HCT116 (cell line): ENCODE measurements at regions not wholly inside any gene's neighbourhood (a gene's known extent, or its start where the extent isn't known, plus 50 kb on each side); places are given as distances from the start of the nearest gene placed in this dataset.
"Not testable (repeated sequence)": the region's sequence is repeated elsewhere in the genome, so short reads cannot be mapped to it uniquely, and the experiment has no call there.

ENCODE experiments used
- ATAC-seq: fragments of 200-7000 bp; cut with Tn5 transposase; 2 replicates; pipeline ENCODE4 v1.9.1; 2020; ENCODE audit warnings: mild to moderate bottlenecking, moderate library complexity
- BruUV-seq: library from RNA; stranded (reverse); fragments of 400-500 nt; replicated peaks from 2 replicates; lab custom pipeline; 2021; lab: Mats Ljungman, UMichigan
- CTCF ChIA-PET: fragments of 300-600 bp; sonication (Branson Sonifier 250); formaldehyde crosslinking; loops from one replicate; lab custom pipeline; 2021; ENCODE audit warnings: antibody characterized with exemption; lab: Charles Lee
- POLR2A ChIA-PET: fragments of 300-600, 350-600 bp; sonication (Branson Sonifier 250); formaldehyde crosslinking; loops from one replicate; lab custom pipeline; 2021; ENCODE audit warnings: antibody characterized with exemption; lab: Charles Lee
- RAD21 ChIA-PET, 2 experiments: fragments of 300-600 bp; sonication (Branson Sonifier 250); formaldehyde crosslinking; loops; one replicate each; lab custom pipeline; 2023; ENCODE audit warnings: low total read pairs in 2 of 2; ENCODE audit not compliant: uncharacterized antibody in 2 of 2, unreplicated experiment in 2 of 2, low non-redundant PET in 1 of 2; lab: Charles Lee
- DNase-seq: peaks from one replicate; pipeline ENCODE4 v3.0.0-alpha.2; 2010; ENCODE audit warnings: low read depth, low spot score
- H2AFZ ChIP-seq: fragments of 200-600 bp; shearing (Covaris generic), sonication (generic); 2 replicates; pipeline ENCODE4 v1.6.1; 2017; ENCODE audit warnings: low read depth, mixed run types, mixed read lengths, antibody characterized with exemption, low read length; ENCODE audit not compliant: poor library complexity, severe bottlenecking
- H3K27ac ChIP-seq: 2 replicates; pipeline ENCODE4 v1.5.1; 2012; ENCODE audit warnings: low read depth, low read length
- H3K27me3 ChIP-seq: fragments of 200-600 bp; sonication (generic); 2 replicates; pipeline ENCODE4 v1.6.1; 2016; ENCODE audit warnings: mixed run types, low read length, mixed read lengths; ENCODE audit not compliant: insufficient read depth
- H3K36me3 ChIP-seq, 2 experiments: fragments of 200-500 bp in 1 of 2; fragments of 200-600 bp in 1 of 2; sonication (Bioruptor generic) in 1 of 2; sonication (generic) in 1 of 2; 2 replicates each; pipeline versions ENCODE4 v1.5.1 to v1.6.1; 2014 to 2016; ENCODE audit warnings: low read length in 2 of 2, inconsistent platforms in 1 of 2, mixed read lengths in 1 of 2, mixed run types in 1 of 2; ENCODE audit not compliant: insufficient read depth in 2 of 2, control insufficient read depth in 1 of 2
- H3K4me1 ChIP-seq, 2 experiments: fragments of 200-600 bp in 1 of 2; sonication (generic) in 1 of 2; 2 replicates each; pipeline versions ENCODE4 v1.5.1 to v1.6.1; 2012 to 2017; ENCODE audit warnings: low read length in 2 of 2, inconsistent platforms in 1 of 2, mild to moderate bottlenecking in 1 of 2, mixed read lengths in 1 of 2, mixed run types in 1 of 2, moderate library complexity in 1 of 2; ENCODE audit not compliant: insufficient read depth in 2 of 2, control insufficient read depth in 1 of 2
- H3K4me2 ChIP-seq: fragments of 200-600 bp; sonication (generic); 2 replicates; pipeline ENCODE4 v1.6.1; 2017; ENCODE audit warnings: mixed run types, low read length, mixed read lengths
- H3K4me3 ChIP-seq, 2 experiments: fragments of 200-600 bp in 1 of 2; sonication (generic) in 1 of 2; replicated peaks in 1 of 2; 2 replicates each; pipeline ENCODE4 v1.5.1; 2011 to 2016; ENCODE audit warnings: low read length in 2 of 2, control low read depth in 1 of 2, low read depth in 1 of 2, mild to moderate bottlenecking in 1 of 2, mixed read lengths in 1 of 2, mixed run types in 1 of 2
- H3K79me2 ChIP-seq: fragments of 200-600 bp; sonication (generic); 2 replicates; pipeline ENCODE4 v1.6.1; 2017; ENCODE audit warnings: mild to moderate bottlenecking, mixed run types, low read length, moderate library complexity, mixed read lengths; ENCODE audit not compliant: insufficient read depth
- H3K9ac ChIP-seq: fragments of 200-600 bp; sonication (generic); 2 replicates; pipeline ENCODE4 v1.6.1; 2016; ENCODE audit warnings: low read length, mixed read lengths
- H3K9me2 ChIP-seq: fragments of 200-600 bp; sonication (generic), shearing (Covaris generic); 2 replicates; pipeline ENCODE4 v1.6.1; 2017; ENCODE audit warnings: mixed run types, mild to moderate bottlenecking, moderate library complexity; ENCODE audit not compliant: insufficient read depth
- H3K9me3 ChIP-seq, 2 experiments: fragments of 200-500 bp in 1 of 2; fragments of 200-600 bp in 1 of 2; sonication (Bioruptor generic) in 1 of 2; sonication (generic) in 1 of 2; 2 replicates each; pipeline ENCODE4 v1.6.1; 2014 to 2017; ENCODE audit warnings: low read length in 2 of 2, mixed read lengths in 2 of 2, inconsistent platforms in 1 of 2, low read depth in 1 of 2, mild to moderate bottlenecking in 1 of 2, mixed run types in 1 of 2, moderate library complexity in 1 of 2; ENCODE audit not compliant: control insufficient read depth in 1 of 2, insufficient read depth in 1 of 2
- H4K20me1 ChIP-seq: fragments of 200-600 bp; sonication (generic), shearing (Covaris generic); 2 replicates; pipeline ENCODE4 v1.6.1; 2017; ENCODE audit warnings: mixed run types, mild to moderate bottlenecking, moderate library complexity; ENCODE audit not compliant: insufficient read depth
- intact Hi-C: fragments of 100-400 bp; cut with micrococcal nuclease; formaldehyde crosslinking; loops from 2 replicates; pipeline ENCODE4 v1.10.0; 2022

DNA sequence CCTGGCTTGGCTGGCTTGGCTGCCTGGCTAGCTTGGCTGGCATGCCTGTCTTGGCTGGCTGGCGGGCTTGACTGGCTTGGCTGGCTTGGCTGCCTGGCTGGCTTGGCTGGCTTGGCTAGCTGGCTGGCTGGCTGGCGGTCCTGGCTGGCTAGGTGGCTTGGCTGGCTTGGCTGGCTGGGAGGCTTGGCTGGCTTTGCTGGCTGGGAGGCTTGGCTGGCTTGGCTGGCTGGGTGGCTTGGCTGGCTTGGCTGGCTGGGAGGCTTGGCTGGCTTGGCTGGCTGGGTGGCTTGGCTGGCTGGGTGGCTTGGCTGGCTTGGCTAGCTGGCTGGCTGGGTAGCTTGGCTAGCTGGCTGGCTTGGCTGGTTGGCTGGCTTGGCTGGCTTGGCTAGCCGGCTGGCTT is 2824.5 kb downstream of the RPIA start:
- H3K4me3 ChIP-seq, H2AFZ ChIP-seq, intact Hi-C loops, H3K79me2 ChIP-seq, ATAC-seq, H3K27ac ChIP-seq, H3K9ac ChIP-seq, H3K4me1 ChIP-seq, H3K27me3 ChIP-seq, H3K9me3 ChIP-seq, POLR2A ChIA-PET, H4K20me1 ChIP-seq, H3K9me2 ChIP-seq, CTCF ChIA-PET, H3K36me3 ChIP-seq, H3K4me2 ChIP-seq, DNase-seq, RAD21 ChIA-PET, BruUV-seq: not testable (repeated sequence)

- POLR2A ChIA-PET, H3K79me2 ChIP-seq, ATAC-seq, H3K9me2 ChIP-seq, H2AFZ ChIP-seq, DNase-seq, H3K4me1 ChIP-seq, H3K9ac ChIP-seq, BruUV-seq, RAD21 ChIA-PET, H4K20me1 ChIP-seq, H3K9me3 ChIP-seq, H3K4me3 ChIP-seq, H3K36me3 ChIP-seq, H3K27ac ChIP-seq, CTCF ChIA-PET, H3K4me2 ChIP-seq, intact Hi-C loops, H3K27me3 ChIP-seq: not testable (repeated sequence)
Observed at GRCh38 chr2:91516669-91517068, 2825.2 kb downstream of the RPIA start.

DNA sequence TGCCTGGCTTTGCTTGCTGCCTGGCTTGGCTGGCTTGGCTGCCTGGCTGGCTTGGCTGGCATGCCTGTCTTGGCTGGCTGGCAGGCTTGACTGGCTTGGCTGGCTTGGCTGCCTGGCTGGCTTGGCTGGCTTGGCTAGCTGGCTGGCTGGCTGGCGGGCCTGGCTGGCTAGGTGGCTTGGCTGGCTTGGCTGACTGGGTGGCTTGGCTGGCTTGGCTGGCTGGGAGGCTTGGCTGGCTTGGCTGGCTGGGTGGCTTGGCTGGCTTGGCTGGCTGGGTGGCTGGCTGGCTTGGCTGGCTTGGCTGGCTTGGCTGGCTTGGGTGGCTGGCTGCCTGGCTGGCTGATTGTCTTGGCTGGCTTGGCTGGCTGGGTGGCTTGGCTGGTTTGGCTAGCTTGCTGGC is 2826.4 kb downstream of the RPIA start:
- H3K4me3 ChIP-seq, H3K27ac ChIP-seq, H3K9ac ChIP-seq, intact Hi-C loops, H3K27me3 ChIP-seq, H3K79me2 ChIP-seq, POLR2A ChIA-PET, H3K9me3 ChIP-seq, H3K4me1 ChIP-seq, H3K9me2 ChIP-seq, DNase-seq, RAD21 ChIA-PET, H2AFZ ChIP-seq, CTCF ChIA-PET, H4K20me1 ChIP-seq, H3K4me2 ChIP-seq, BruUV-seq, H3K36me3 ChIP-seq, ATAC-seq: not testable (repeated sequence)

DNA sequence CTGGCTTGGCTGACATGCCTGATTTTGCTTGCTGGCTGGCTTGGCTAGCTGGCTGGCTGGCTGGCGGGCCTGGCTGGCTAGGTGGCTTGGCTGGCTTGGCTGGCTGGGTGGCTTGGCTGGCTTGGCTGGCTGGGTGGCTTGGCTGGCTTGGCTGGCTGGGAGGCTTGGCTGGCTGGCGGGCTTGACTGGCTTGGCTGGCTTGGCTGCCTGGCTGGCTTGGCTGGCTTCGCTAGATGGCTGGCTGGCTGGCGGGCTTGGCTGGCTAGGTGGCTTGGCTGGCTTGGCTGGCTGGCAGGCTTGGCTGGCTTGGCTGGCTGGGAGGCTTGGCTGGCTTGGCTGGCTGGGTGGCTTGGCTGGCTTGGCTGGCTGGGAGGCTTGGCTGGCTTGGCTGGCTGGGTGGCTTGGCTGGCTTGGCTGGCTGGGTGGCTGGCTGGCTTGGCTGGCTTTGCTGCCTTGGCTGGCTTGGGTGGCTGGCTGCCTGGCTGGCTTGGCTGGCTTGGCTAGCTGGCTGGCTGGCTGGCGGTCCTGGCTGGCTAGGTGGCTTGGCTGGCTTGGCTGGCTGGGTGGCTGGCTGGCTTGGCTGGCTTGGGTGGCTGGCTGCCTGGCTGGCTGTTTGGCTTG is 2827.0 kb downstream of the RPIA start:
- ATAC-seq, H3K9ac ChIP-seq, CTCF ChIA-PET, H3K4me2 ChIP-seq, RAD21 ChIA-PET, H3K36me3 ChIP-seq, H3K79me2 ChIP-seq, H2AFZ ChIP-seq, DNase-seq, H3K4me3 ChIP-seq, intact Hi-C loops, H4K20me1 ChIP-seq, BruUV-seq, H3K27me3 ChIP-seq, H3K9me3 ChIP-seq, POLR2A ChIA-PET, H3K9me2 ChIP-seq, H3K4me1 ChIP-seq, H3K27ac ChIP-seq: not testable (repeated sequence)
